Activated CD8-positive, alpha-beta T cell treated with anti-CD3 and anti-CD28 coated beads for 36 hours (primary cell): ENCODE measurements at regions not wholly inside any gene's neighbourhood (a gene's known extent, or its start where the extent isn't known, plus 50 kb on each side); places are given as distances from the start of the nearest gene placed in this dataset.

Experiments
- ATAC-seq: fragments of 200-7000 bp; cut with Tn5 transposase; one replicate; pipeline ENCODE4 v1.10.0; 2021; ENCODE audit warnings: mild to moderate bottlenecking, moderate library complexity
- CTCF ChIA-PET: fragments of 350-600 bp; sonication (Branson Sonifier 250); formaldehyde crosslinking; loops from one replicate; lab custom pipeline; 2021; ENCODE audit warnings: antibody characterized with exemption; lab: Charles Lee
- POLR2A ChIA-PET: fragments of 350-600 bp; sonication (Branson Sonifier 250); formaldehyde crosslinking; loops from one replicate; lab custom pipeline; 2021; ENCODE audit warnings: antibody characterized with exemption; lab: Charles Lee
- DNase-seq: peaks from one replicate; pipeline ENCODE4 v3.0.0-alpha.2; 2020
- H3K27ac Mint-ChIP-seq: one replicate; pipeline ENCODE4 v1.8.0; 2021; ENCODE audit warnings: mild to moderate bottlenecking, mixed read lengths
- H3K27me3 Mint-ChIP-seq: one replicate; pipeline ENCODE4 v1.8.0; 2021; ENCODE audit warnings: mixed read lengths
- H3K36me3 Mint-ChIP-seq: one replicate; pipeline ENCODE4 v1.8.0; 2021; ENCODE audit warnings: low read depth, mixed read lengths
- H3K4me1 Mint-ChIP-seq: one replicate; pipeline ENCODE4 v1.8.0; 2021; ENCODE audit warnings: low read depth, mixed read lengths
- H3K4me3 Mint-ChIP-seq: one replicate; pipeline ENCODE4 v1.8.0; 2021; ENCODE audit warnings: mild to moderate bottlenecking, moderate library complexity, mixed read lengths
- H3K9me3 Mint-ChIP-seq: one replicate; pipeline ENCODE4 v1.8.0; 2021; ENCODE audit warnings: mixed read lengths
- CTCF ChIP-seq: fragments of 200-600 bp; IDR thresholded peaks from one replicate; pipeline ENCODE4 v1.8.0; 2022; ENCODE audit warnings: antibody characterized with exemption, mild to moderate bottlenecking
- intact Hi-C: fragments of 100-400 bp; cut with micrococcal nuclease; formaldehyde crosslinking; loops from one replicate; pipeline ENCODE4 v1.10.0; 2022

GRCh38 chr11:70811915-70812314, 413.6 kb downstream of the CTTN start:
- TF ChIP-seq CTCF, result no peak
- H3K36me3 Mint-ChIP-seq, result no peaks in the 10 kb centered on the region
- no peaks in the 10 kb centered on the region for H3K27me3 Mint-ChIP-seq
- H3K4me1 Mint-ChIP-seq, result no peaks in the 10 kb centered on the region
- H3K4me3 Mint-ChIP-seq, result no peak overlapping the region
- DNase-seq, result no peak
- ChIA-PET POLR2A (no interaction called here), CTCF (no interaction called here)
- no peak for ATAC-seq
- no peaks in the 10 kb centered on the region for H3K9me3 Mint-ChIP-seq
- intact Hi-C loops, result no loop called here
- H3K27ac Mint-ChIP-seq, result no peak overlapping the region

GRCh38 chr11:70812472-70812871, 414.1 kb downstream of the CTTN start:
- CTCF ChIA-PET, result no interaction called here
- POLR2A ChIA-PET, result no interaction called here
- Mint-ChIP-seq H3K27me3 (no peaks in the 10 kb centered on the region), H3K9me3 (no peaks in the 10 kb centered on the region), H3K4me3 (no peak overlapping the region), H3K36me3 (no peaks in the 10 kb centered on the region), H3K4me1 (no peaks in the 10 kb centered on the region), H3K27ac (no peak overlapping the region)
- DNase-seq (no peak), ATAC-seq (no peak)
- intact Hi-C loops, result no loop called here
- no peak for TF ChIP-seq CTCF

GRCh38 chr11:70813651-70814050, 415.3 kb downstream of the CTTN start:
- no peak for TF ChIP-seq CTCF
- CTCF ChIA-PET, result interaction anchor here (2.1 kb wide), 1 partner anchor 13 kb away, joined by 7 read pairs; no protein-coding TSS in a partner anchor
- POLR2A ChIA-PET, result no interaction called here
- Mint-ChIP-seq H3K27ac (no peak overlapping the region), H3K27me3 (no peaks in the 10 kb centered on the region), H3K4me3 (no peak overlapping the region), H3K4me1 (no peaks in the 10 kb centered on the region), H3K9me3 (no peaks in the 10 kb centered on the region), H3K36me3 (no peaks in the 10 kb centered on the region)
- no peak for ATAC-seq
- intact Hi-C loops, result no loop called here
- no peak for DNase-seq

GRCh38 chr11:70815485-70815832, 417.1 kb downstream of the CTTN start:
- H3K9me3 Mint-ChIP-seq, result no peaks in the 10 kb centered on the region
- H3K4me3 Mint-ChIP-seq, result no peak overlapping the region
- ChIA-PET CTCF (interaction anchor here (1.0 to 2.1 kb wide), 3 partner anchors 11 to 24 kb away, joined by 3 to 7 read pairs (median 4); no protein-coding TSS in a partner anchor), POLR2A (no interaction called here)
- DNase-seq (no peak), ATAC-seq (no peak)
- no peaks in the 10 kb centered on the region for H3K27me3 Mint-ChIP-seq
- no peak overlapping the region for H3K27ac Mint-ChIP-seq
- H3K4me1 Mint-ChIP-seq, result no peaks in the 10 kb centered on the region
- no peaks in the 10 kb centered on the region for H3K36me3 Mint-ChIP-seq
- intact Hi-C loops, result no loop called here
- TF ChIP-seq CTCF, result no peak

GRCh38 chr11:70816156-70816678, 417.9 kb downstream of the CTTN start:
- ATAC-seq (no peak), DNase-seq (no peak)
- no peaks in the 10 kb centered on the region for H3K9me3 Mint-ChIP-seq
- POLR2A ChIA-PET, result no interaction called here
- no peak for TF ChIP-seq CTCF
- H3K27ac Mint-ChIP-seq, result no peak overlapping the region
- intact Hi-C loops, result no loop called here
- H3K4me3 Mint-ChIP-seq, result no peak overlapping the region
- no peaks in the 10 kb centered on the region for H3K4me1 Mint-ChIP-seq
- CTCF ChIA-PET, result no interaction called here
- H3K36me3 Mint-ChIP-seq, result no peaks in the 10 kb centered on the region
- H3K27me3 Mint-ChIP-seq, result no peaks in the 10 kb centered on the region
